Esophagus muscularis mucosa (tissue), 4 donors: ENCODE measurements at regions not wholly inside any gene's neighbourhood (a gene's known extent, or its start where the extent isn't known, plus 50 kb on each side); places are given as distances from the start of the nearest gene placed in this dataset.

Experiments used
- CTCF ChIP-seq, 3 experiments: fragments of 200-600 bp in 2 of 3; fragments of 450-650 bp in 1 of 3; sonication (generic) in 2 of 3; IDR thresholded peaks; one replicate each; pipeline ENCODE4 v1.5.1; 2017 to 2019; ENCODE audit warnings: antibody characterized with exemption in 3 of 3, mild to moderate bottlenecking in 2 of 3, moderate library complexity in 1 of 3
- EP300 ChIP-seq: sonication (generic); formaldehyde crosslinking; IDR thresholded peaks from one replicate; pipeline ENCODE4 v1.6.1; 2017; ENCODE audit warnings: antibody characterized with exemption
- POLR2A ChIP-seq: fragments of 450-650 bp; IDR thresholded peaks from one replicate; pipeline ENCODE4 v1.6.1; 2017; ENCODE audit warnings: antibody characterized with exemption, moderate library complexity, mild to moderate bottlenecking, low read depth
- POLR2AphosphoS5 ChIP-seq, 2 donors: sonication (generic); formaldehyde crosslinking; IDR thresholded peaks; one replicate each; pipeline ENCODE4 v1.6.1; 2017; ENCODE audit warnings: antibody characterized with exemption in 2 of 2

- TF ChIP-seq CTCF (IDR thresholded peaks at IDR 0.05) (no peak), EP300 (no peak), POLR2AphosphoS5 (IDR thresholded peaks at IDR 0.05) (no peak), POLR2A (no peak)
Observed at GRCh38 chr13:80654638-80655249, 313.8 kb upstream of the SPRY2 start.
